Vagina (tissue), 2 donors: ENCODE measurements at regions not wholly inside any gene's neighbourhood (a gene's known extent, or its start where the extent isn't known, plus 50 kb on each side); places are given as distances from the start of the nearest gene placed in this dataset.

Experiments
- DNase-seq, 2 donors: peaks; one replicate each; pipeline ENCODE4 v3.0.0-alpha.2; 2017; ENCODE audit errors: extremely low spot score in 2 of 2
- H3K27ac ChIP-seq: fragments of 200-600 bp; sonication (generic); one replicate; pipeline ENCODE4 v1.5.1; 2019
- H3K27me3 ChIP-seq: fragments of 200-600 bp; sonication (generic); one replicate; pipeline ENCODE4 v1.5.1; 2019
- H3K36me3 ChIP-seq, 2 donors: fragments of 200-600 bp; sonication (generic); one replicate each; pipeline ENCODE4 v1.5.1; 2017 to 2019
- H3K4me1 ChIP-seq: fragments of 200-600 bp; sonication (generic); one replicate; pipeline ENCODE4 v1.5.1; 2019
- H3K4me3 ChIP-seq, 2 donors: fragments of 200-600 bp; sonication (generic); 1 replicate in 1 of 2; 2 replicates in 1 of 2; pipeline ENCODE4 v1.5.1; 2016 to 2019
- H3K9me3 ChIP-seq: fragments of 200-600 bp; sonication (generic); one replicate; pipeline ENCODE4 v1.5.1; 2019
- POLR2A ChIP-seq, 2 donors: fragments of 450-650 bp; IDR thresholded peaks; one replicate each; pipeline ENCODE4 v1.6.1; 2017; ENCODE audit warnings: antibody characterized with exemption in 2 of 2, mild to moderate bottlenecking in 2 of 2, moderate library complexity in 2 of 2
- POLR2AphosphoS5 ChIP-seq, 2 donors: sonication (generic); formaldehyde crosslinking; IDR thresholded peaks; one replicate each; pipeline ENCODE4 v1.9.0; 2017; ENCODE audit warnings: antibody characterized with exemption in 2 of 2, mild to moderate bottlenecking in 2 of 2, low read depth in 1 of 2; ENCODE audit not compliant: insufficient read depth in 1 of 2
- intact Hi-C: fragments of 100-400 bp; cut with DNase I; formaldehyde crosslinking; loops from one replicate; pipeline ENCODE4 v1.15.1; 2023
- TF ChIP-seq, protein P1 (sequence below), 3 experiments: fragments of 450-650 bp in 2 of 3; fragments of 200-600 bp in 1 of 3; sonication (generic) in 1 of 3; IDR thresholded peaks; one replicate each; pipeline ENCODE4 v1.5.1; 2017 to 2019; ENCODE audit warnings: antibody characterized with exemption in 3 of 3, mild to moderate bottlenecking in 2 of 3, moderate library complexity in 2 of 3

GRCh38 chr7:153320681-153321080 is 561.1 kb downstream of the ACTR3B start:
- H3K27ac ChIP-seq: no peak overlapping the region
- TF ChIP-seq POLR2A (IDR thresholded peaks at IDR 0.05): no peak
- TF ChIP-seq, protein P1, sequence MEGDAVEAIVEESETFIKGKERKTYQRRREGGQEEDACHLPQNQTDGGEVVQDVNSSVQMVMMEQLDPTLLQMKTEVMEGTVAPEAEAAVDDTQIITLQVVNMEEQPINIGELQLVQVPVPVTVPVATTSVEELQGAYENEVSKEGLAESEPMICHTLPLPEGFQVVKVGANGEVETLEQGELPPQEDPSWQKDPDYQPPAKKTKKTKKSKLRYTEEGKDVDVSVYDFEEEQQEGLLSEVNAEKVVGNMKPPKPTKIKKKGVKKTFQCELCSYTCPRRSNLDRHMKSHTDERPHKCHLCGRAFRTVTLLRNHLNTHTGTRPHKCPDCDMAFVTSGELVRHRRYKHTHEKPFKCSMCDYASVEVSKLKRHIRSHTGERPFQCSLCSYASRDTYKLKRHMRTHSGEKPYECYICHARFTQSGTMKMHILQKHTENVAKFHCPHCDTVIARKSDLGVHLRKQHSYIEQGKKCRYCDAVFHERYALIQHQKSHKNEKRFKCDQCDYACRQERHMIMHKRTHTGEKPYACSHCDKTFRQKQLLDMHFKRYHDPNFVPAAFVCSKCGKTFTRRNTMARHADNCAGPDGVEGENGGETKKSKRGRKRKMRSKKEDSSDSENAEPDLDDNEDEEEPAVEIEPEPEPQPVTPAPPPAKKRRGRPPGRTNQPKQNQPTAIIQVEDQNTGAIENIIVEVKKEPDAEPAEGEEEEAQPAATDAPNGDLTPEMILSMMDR (IDR thresholded peaks at IDR 0.05): no peak
- no peak for TF ChIP-seq POLR2AphosphoS5 (IDR thresholded peaks at IDR 0.05; ENCODE audit: insufficient read depth in 1 of 2, low read depth in 1 of 2)

GRCh38 chr7:153322991-153323390 is 563.4 kb downstream of the ACTR3B start:
- Histone ChIP-seq H3K27me3 (no peaks in the 10 kb centered on the region), H3K4me3 (no peak overlapping the region), H3K9me3 (no peaks in the 10 kb centered on the region), H3K4me1 (no peaks in the 10 kb centered on the region), H3K27ac (no peak overlapping the region), H3K36me3 (no peaks in the 10 kb centered on the region)
- intact Hi-C loops: no loop called here
- DNase-seq: peak in 1 of 2 donors; percentile 18
- TF ChIP-seq POLR2A (IDR thresholded peaks at IDR 0.05) (no peak), POLR2AphosphoS5 (IDR thresholded peaks at IDR 0.05; ENCODE audit: insufficient read depth in 1 of 2, low read depth in 1 of 2) (no peak)
- TF ChIP-seq, protein P1 (IDR thresholded peaks at IDR 0.05): no peak

More at GRCh38 chr7:153320681-153321080, 561.1 kb downstream of the ACTR3B start:
- Histone ChIP-seq H3K9me3 (no peaks in the 10 kb centered on the region), H3K36me3 (no peaks in the 10 kb centered on the region), H3K4me1 (no peaks in the 10 kb centered on the region), H3K4me3 (no peak overlapping the region), H3K27me3 (no peaks in the 10 kb centered on the region)
- DNase-seq: no peak
- intact Hi-C loops: no loop called here

GRCh38 chr7:153324094-153324493 is 564.5 kb downstream of the ACTR3B start:
- intact Hi-C loops: no loop called here
- no peaks in the 10 kb centered on the region for H3K36me3 ChIP-seq
- TF ChIP-seq, protein P1 (IDR thresholded peaks at IDR 0.05): no peak
- TF ChIP-seq POLR2AphosphoS5 (IDR thresholded peaks at IDR 0.05; ENCODE audit: insufficient read depth in 1 of 2, low read depth in 1 of 2) (no peak), POLR2A (IDR thresholded peaks at IDR 0.05) (no peak)

GRCh38 chr7:153327683-153328082 is 568.1 kb downstream of the ACTR3B start:
- Histone ChIP-seq H3K4me1 (no peaks in the 10 kb centered on the region), H3K36me3 (no peaks in the 10 kb centered on the region), H3K4me3 (no peak overlapping the region), H3K27me3 (no peaks in the 10 kb centered on the region), H3K27ac (no peak overlapping the region), H3K9me3 (no peaks in the 10 kb centered on the region)
- TF ChIP-seq, protein P1 (IDR thresholded peaks at IDR 0.05): no peak
- TF ChIP-seq POLR2AphosphoS5 (IDR thresholded peaks at IDR 0.05; ENCODE audit: insufficient read depth in 1 of 2, low read depth in 1 of 2): no peak
- no peak for TF ChIP-seq POLR2A (IDR thresholded peaks at IDR 0.05)
- DNase-seq: no peak
- intact Hi-C loops: no loop called here

More at GRCh38 chr7:153324094-153324493, 564.5 kb downstream of the ACTR3B start:
- no peak for DNase-seq
- H3K27me3 ChIP-seq: no peaks in the 10 kb centered on the region
- H3K4me1 ChIP-seq: no peaks in the 10 kb centered on the region
- H3K9me3 ChIP-seq: no peaks in the 10 kb centered on the region
- H3K27ac ChIP-seq: no peak overlapping the region
- no peak overlapping the region for H3K4me3 ChIP-seq

- no peak for DNase-seq
- no peaks in the 10 kb centered on the region for H3K36me3 ChIP-seq
- intact Hi-C loops: no loop called here
- H3K4me1 ChIP-seq: no peaks in the 10 kb centered on the region
- H3K4me3 ChIP-seq: no peak overlapping the region
- H3K9me3 ChIP-seq: no peaks in the 10 kb centered on the region
- no peak overlapping the region for H3K27ac ChIP-seq
- TF ChIP-seq POLR2AphosphoS5 (IDR thresholded peaks at IDR 0.05; ENCODE audit: insufficient read depth in 1 of 2, low read depth in 1 of 2) (no peak), POLR2A (IDR thresholded peaks at IDR 0.05) (no peak)
- TF ChIP-seq, protein P1 (IDR thresholded peaks at IDR 0.05): no peak
- no peaks in the 10 kb centered on the region for H3K27me3 ChIP-seq
These were observed 571.9 kb downstream of the ACTR3B start for GRCh38 chr7:153331427-153331826.
